K562 (cell line): ENCODE measurements at regions not wholly inside any gene's neighbourhood (a gene's known extent, or its start where the extent isn't known, plus 50 kb on each side); places are given as distances from the start of the nearest gene placed in this dataset.

Experiments used
- BCL6 ChIP-seq: fragments of 250-450 bp; sonication (Bioruptor Pico); IDR thresholded peaks from 2 replicates; pipeline ENCODE4 v1.4.0; 2020
- CHD4 ChIP-seq: fragments of 200-600 bp; sonication (generic); IDR thresholded peaks from 3 replicates; pipeline ENCODE4 v1.6.1; 2012; ENCODE audit warnings: low read depth, mild to moderate bottlenecking, mixed read lengths, low read length, inconsistent platforms; ENCODE audit not compliant: insufficient read depth, insufficient replicate concordance, poor library complexity, severe bottlenecking
- GATA2 ChIP-seq: sonication (generic); formaldehyde crosslinking; IDR thresholded peaks from 2 replicates; pipeline ENCODE4 v1.4.0; 2020; ENCODE audit warnings: mild to moderate bottlenecking, missing genetic modification reagents
- HMG20B ChIP-seq: fragments of 250-450 bp; sonication (Bioruptor Pico); IDR thresholded peaks from 2 replicates; pipeline ENCODE4 v1.5.0; 2021; ENCODE audit warnings: mild to moderate bottlenecking
- JUN ChIP-seq, 2 experiments: sonication (generic) in 1 of 2; formaldehyde crosslinking in 1 of 2; IDR thresholded peaks; 2 replicates each; pipeline versions ENCODE4 v1.6.1 to v1.8.0; 2012 to 2022; ENCODE audit warnings: borderline replicate concordance in 2 of 2, mild to moderate bottlenecking in 2 of 2, improper control_type of control experiment in 1 of 2, low read depth in 1 of 2, low read length in 1 of 2, missing genetic modification reagents in 1 of 2
- KAT2B ChIP-seq: IDR thresholded peaks from one replicate; pipeline ENCODE4 v1.6.1; 2012; ENCODE audit warnings: low read depth, mild to moderate bottlenecking, control low read depth, inconsistent platforms, low read length, moderate library complexity
- MBD1 ChIP-seq: fragments of 250-450 bp; sonication (Bioruptor Pico); IDR thresholded peaks from 2 replicates; pipeline ENCODE4 v1.8.0; 2022; ENCODE audit warnings: inconsistent platforms
- NCOA6 ChIP-seq: fragments of 450-650 bp; IDR thresholded peaks from 2 replicates; pipeline ENCODE4 v1.6.1; 2017; ENCODE audit warnings: mild to moderate bottlenecking
- POLR2AphosphoS2 ChIP-seq: IDR thresholded peaks from 2 replicates; pipeline ENCODE4 v1.6.1; 2012; ENCODE audit warnings: low read length, improper control_type of control experiment
- POLR2AphosphoS5 ChIP-seq: IDR thresholded peaks from 2 replicates; pipeline ENCODE4 v1.6.1; 2011; ENCODE audit warnings: mild to moderate bottlenecking, low read depth, low read length, moderate library complexity; ENCODE audit not compliant: control insufficient read depth, insufficient read depth
- POLR2B ChIP-seq: fragments of 450-650 bp; IDR thresholded peaks from 2 replicates; pipeline ENCODE4 v1.6.1; 2018; ENCODE audit warnings: low read depth; ENCODE audit not compliant: partially characterized antibody
- RBM34 ChIP-seq: fragments of 200-400 bp; formaldehyde crosslinking; IDR thresholded peaks from 2 replicates; pipeline ENCODE4 v1.6.1; 2018; ENCODE audit warnings: low read length, borderline replicate concordance; ENCODE audit not compliant: insufficient read depth
- RFX5 ChIP-seq: IDR thresholded peaks from 2 replicates; pipeline ENCODE4 v1.6.1; 2011; ENCODE audit warnings: low read depth, mild to moderate bottlenecking, improper control_type of control experiment, low read length
- SREBF2 ChIP-seq: sonication (generic); formaldehyde crosslinking; IDR thresholded peaks from 2 replicates; pipeline ENCODE4 v1.4.0; 2020; ENCODE audit warnings: mild to moderate bottlenecking, missing genetic modification reagents
- TOE1 ChIP-seq, 2 experiments: fragments of 450-650 bp in 1 of 2; sonication (generic) in 1 of 2; formaldehyde crosslinking in 1 of 2; IDR thresholded peaks; 2 replicates each; pipeline versions ENCODE4 v1.7.1 to v1.8.0; 2016 to 2022; ENCODE audit warnings: borderline replicate concordance in 2 of 2, mild to moderate bottlenecking in 2 of 2, antibody characterized with exemption in 1 of 2, inconsistent platforms in 1 of 2, low read depth in 1 of 2, missing genetic modification reagents in 1 of 2, moderate library complexity in 1 of 2
- ZBTB11 ChIP-seq, 3 experiments: fragments of 200-800 bp in 1 of 3; fragments of 250-450 bp in 1 of 3; fragments of 450-650 bp in 1 of 3; sonication (Bioruptor Pico) in 1 of 3; sonication (Bioruptor generic) in 1 of 3; formaldehyde crosslinking in 1 of 3; IDR thresholded peaks; 2 replicates each; pipeline versions ENCODE4 v1.6.1 to v1.8.0; 2016 to 2022; ENCODE audit warnings: mild to moderate bottlenecking in 2 of 3, missing genetic modification characterization in 2 of 3, missing compliant biosample characterization in 1 of 3, moderate library complexity in 1 of 3
- ZNF224 ChIP-seq: sonication (generic); formaldehyde crosslinking; IDR thresholded peaks from 2 replicates; pipeline ENCODE4 v1.8.0; 2022; ENCODE audit warnings: mild to moderate bottlenecking, missing genetic modification reagents
- ZNF655 ChIP-seq: fragments of 250-450 bp; sonication (Bioruptor Pico); IDR thresholded peaks from 2 replicates; pipeline ENCODE4 v1.5.0; 2021

- TF ChIP-seq ZNF655 (CRISPR knock-in tag) (no peak), TOE1 (IDR thresholded peaks at IDR 0.05; ENCODE audit: borderline replicate concordance) (no peak), TOE1 (CRISPR knock-in tag; IDR thresholded peaks at IDR 0.05; ENCODE audit: borderline replicate concordance, low read depth) (no peak), JUN (IDR thresholded peaks at IDR 0.05; ENCODE audit: borderline replicate concordance, low read depth, low read length) (0 out of 2 replicates have a peak, but pooled peaks have one; percentile 10), JUN (CRISPR knock-in tag; IDR thresholded peaks at IDR 0.05; ENCODE audit: borderline replicate concordance) (no peak), RFX5 (no peak), BCL6 (CRISPR knock-in tag) (no peak), ZNF224 (CRISPR knock-in tag) (no peak), NCOA6 (0 out of 2 replicates have a peak, but pooled peaks have one; percentile 0), POLR2AphosphoS2 (no peak), GATA2 (CRISPR knock-in tag) (no peak), CHD4 (peak; percentile 63), POLR2AphosphoS5 (no peak), MBD1 (CRISPR knock-in tag) (no peak), ZBTB11 (CRISPR knock-in tag; IDR thresholded peaks at IDR 0.05) (peak in 1 of 3 experiments; percentile 3; a peak in 1 of 6 replicates), RBM34 (no peak), KAT2B (no peak), SREBF2 (no peak), POLR2B (no peak), HMG20B (CRISPR knock-in tag) (no peak)
Observed at GRCh38 chr12:92404259-92404894, 258.7 kb upstream of the BTG1 start (continued).
